HCT116 (cell line): ENCODE measurements at regions not wholly inside any gene's neighbourhood (a gene's known extent, or its start where the extent isn't known, plus 50 kb on each side); places are given as distances from the start of the nearest gene placed in this dataset.

ENCODE experiments used
- ATAC-seq: fragments of 200-7000 bp; cut with Tn5 transposase; 2 replicates; pipeline ENCODE4 v1.9.1; 2020; ENCODE audit warnings: mild to moderate bottlenecking, moderate library complexity
- BruUV-seq: library from RNA; stranded (reverse); fragments of 400-500 nt; replicated peaks from 2 replicates; lab custom pipeline; 2021; lab: Mats Ljungman, UMichigan
- CTCF ChIA-PET: fragments of 300-600 bp; sonication (Branson Sonifier 250); formaldehyde crosslinking; loops from one replicate; lab custom pipeline; 2021; ENCODE audit warnings: antibody characterized with exemption; lab: Charles Lee
- POLR2A ChIA-PET: fragments of 300-600, 350-600 bp; sonication (Branson Sonifier 250); formaldehyde crosslinking; loops from one replicate; lab custom pipeline; 2021; ENCODE audit warnings: antibody characterized with exemption; lab: Charles Lee
- RAD21 ChIA-PET, 2 experiments: fragments of 300-600 bp; sonication (Branson Sonifier 250); formaldehyde crosslinking; loops; one replicate each; lab custom pipeline; 2023; ENCODE audit warnings: low total read pairs in 2 of 2; ENCODE audit not compliant: uncharacterized antibody in 2 of 2, unreplicated experiment in 2 of 2, low non-redundant PET in 1 of 2; lab: Charles Lee
- DNase-seq: peaks from one replicate; pipeline ENCODE4 v3.0.0-alpha.2; 2010; ENCODE audit warnings: low read depth, low spot score
- H2AFZ ChIP-seq: fragments of 200-600 bp; shearing (Covaris generic), sonication (generic); 2 replicates; pipeline ENCODE4 v1.6.1; 2017; ENCODE audit warnings: low read depth, mixed run types, mixed read lengths, antibody characterized with exemption, low read length; ENCODE audit not compliant: poor library complexity, severe bottlenecking
- H3K27ac ChIP-seq: 2 replicates; pipeline ENCODE4 v1.5.1; 2012; ENCODE audit warnings: low read depth, low read length
- H3K27me3 ChIP-seq: fragments of 200-600 bp; sonication (generic); 2 replicates; pipeline ENCODE4 v1.6.1; 2016; ENCODE audit warnings: mixed run types, low read length, mixed read lengths; ENCODE audit not compliant: insufficient read depth
- H3K36me3 ChIP-seq, 2 experiments: fragments of 200-500 bp in 1 of 2; fragments of 200-600 bp in 1 of 2; sonication (Bioruptor generic) in 1 of 2; sonication (generic) in 1 of 2; 2 replicates each; pipeline versions ENCODE4 v1.5.1 to v1.6.1; 2014 to 2016; ENCODE audit warnings: low read length in 2 of 2, inconsistent platforms in 1 of 2, mixed read lengths in 1 of 2, mixed run types in 1 of 2; ENCODE audit not compliant: insufficient read depth in 2 of 2, control insufficient read depth in 1 of 2
- H3K4me1 ChIP-seq, 2 experiments: fragments of 200-600 bp in 1 of 2; sonication (generic) in 1 of 2; 2 replicates each; pipeline versions ENCODE4 v1.5.1 to v1.6.1; 2012 to 2017; ENCODE audit warnings: low read length in 2 of 2, inconsistent platforms in 1 of 2, mild to moderate bottlenecking in 1 of 2, mixed read lengths in 1 of 2, mixed run types in 1 of 2, moderate library complexity in 1 of 2; ENCODE audit not compliant: insufficient read depth in 2 of 2, control insufficient read depth in 1 of 2
- H3K4me2 ChIP-seq: fragments of 200-600 bp; sonication (generic); 2 replicates; pipeline ENCODE4 v1.6.1; 2017; ENCODE audit warnings: mixed run types, low read length, mixed read lengths
- H3K4me3 ChIP-seq, 2 experiments: fragments of 200-600 bp in 1 of 2; sonication (generic) in 1 of 2; replicated peaks in 1 of 2; 2 replicates each; pipeline ENCODE4 v1.5.1; 2011 to 2016; ENCODE audit warnings: low read length in 2 of 2, control low read depth in 1 of 2, low read depth in 1 of 2, mild to moderate bottlenecking in 1 of 2, mixed read lengths in 1 of 2, mixed run types in 1 of 2
- H3K79me2 ChIP-seq: fragments of 200-600 bp; sonication (generic); 2 replicates; pipeline ENCODE4 v1.6.1; 2017; ENCODE audit warnings: mild to moderate bottlenecking, mixed run types, low read length, moderate library complexity, mixed read lengths; ENCODE audit not compliant: insufficient read depth
- H3K9ac ChIP-seq: fragments of 200-600 bp; sonication (generic); 2 replicates; pipeline ENCODE4 v1.6.1; 2016; ENCODE audit warnings: low read length, mixed read lengths
- H3K9me2 ChIP-seq: fragments of 200-600 bp; sonication (generic), shearing (Covaris generic); 2 replicates; pipeline ENCODE4 v1.6.1; 2017; ENCODE audit warnings: mixed run types, mild to moderate bottlenecking, moderate library complexity; ENCODE audit not compliant: insufficient read depth
- H3K9me3 ChIP-seq, 2 experiments: fragments of 200-500 bp in 1 of 2; fragments of 200-600 bp in 1 of 2; sonication (Bioruptor generic) in 1 of 2; sonication (generic) in 1 of 2; 2 replicates each; pipeline ENCODE4 v1.6.1; 2014 to 2017; ENCODE audit warnings: low read length in 2 of 2, mixed read lengths in 2 of 2, inconsistent platforms in 1 of 2, low read depth in 1 of 2, mild to moderate bottlenecking in 1 of 2, mixed run types in 1 of 2, moderate library complexity in 1 of 2; ENCODE audit not compliant: control insufficient read depth in 1 of 2, insufficient read depth in 1 of 2
- H4K20me1 ChIP-seq: fragments of 200-600 bp; sonication (generic), shearing (Covaris generic); 2 replicates; pipeline ENCODE4 v1.6.1; 2017; ENCODE audit warnings: mixed run types, mild to moderate bottlenecking, moderate library complexity; ENCODE audit not compliant: insufficient read depth
- CTCF ChIP-seq, 3 experiments: fragments of 200-600 bp in 1 of 3; sonication (generic) in 1 of 3; IDR thresholded peaks in 2 of 3; conservative IDR thresholded peaks in 1 of 3; 2 replicates each; pipeline ENCODE4 v1.5.1; 2012 to 2017; ENCODE audit warnings: low read depth in 2 of 3, low read length in 2 of 3, antibody characterized with exemption in 1 of 3, borderline replicate concordance in 1 of 3, control low read depth in 1 of 3, mild to moderate bottlenecking in 1 of 3, mixed read lengths in 1 of 3, mixed run types in 1 of 3, moderate library complexity in 1 of 3; ENCODE audit not compliant: insufficient read depth in 1 of 3
- EGR1 ChIP-seq: IDR thresholded peaks from 2 replicates; pipeline ENCODE4 v1.6.1; 2012; ENCODE audit warnings: low read depth
- EZH2 ChIP-seq: fragments of 200-600 bp; sonication (generic); IDR thresholded peaks from 2 replicates; pipeline ENCODE4 v1.6.1; 2017; ENCODE audit warnings: antibody characterized with exemption, mixed run types
- POLR2AphosphoS5 ChIP-seq: IDR thresholded peaks from 2 replicates; pipeline ENCODE4 v1.6.1; 2011; ENCODE audit warnings: mild to moderate bottlenecking, low read depth, low read length, moderate library complexity
- REST ChIP-seq: IDR thresholded peaks from 2 replicates; pipeline ENCODE4 v1.6.1; 2012; ENCODE audit warnings: low read depth
- SRF ChIP-seq: IDR thresholded peaks from 2 replicates; pipeline ENCODE4 v1.6.1; 2012; ENCODE audit warnings: low read depth
- TCF7L2 ChIP-seq: IDR thresholded peaks from 2 replicates; pipeline ENCODE4 v1.7.0; 2011; ENCODE audit warnings: borderline replicate concordance, inconsistent platforms; ENCODE audit not compliant: insufficient read depth, insufficient read length; ENCODE audit errors: extremely low read depth
- ZNF274 ChIP-seq: fragments of 200-500 bp; sonication (Bioruptor generic); IDR thresholded peaks from 2 replicates; pipeline ENCODE4 v1.6.1; 2014; ENCODE audit warnings: mild to moderate bottlenecking, low read depth, low read length, inconsistent platforms
- intact Hi-C: fragments of 100-400 bp; cut with micrococcal nuclease; formaldehyde crosslinking; loops from 2 replicates; pipeline ENCODE4 v1.10.0; 2022

GRCh38 chr4:183806341-183806740 is 98.8 kb upstream of the STOX2 start:
- ChIA-PET RAD21 (no interaction called here), POLR2A (no interaction called here), CTCF (no interaction called here)
- intact Hi-C loops = no loop called here
- Histone ChIP-seq H3K4me2 (no peak overlapping the region), H3K9me3 (no peaks in the 10 kb centered on the region), H3K79me2 (no peaks in the 10 kb centered on the region), H3K36me3 (no peaks in the 10 kb centered on the region), H3K9me2 (no peaks in the 10 kb centered on the region), H3K27ac (no peak overlapping the region), H3K27me3 (no peaks in the 10 kb centered on the region), H4K20me1 (no peaks in the 10 kb centered on the region), H3K9ac (no peak overlapping the region), H3K4me3 (no peak overlapping the region), H2AFZ (no peak overlapping the region), H3K4me1 (no peaks in the 10 kb centered on the region)
- BruUV-seq = no TSS peak
- DNase-seq (no peak), ATAC-seq (no peak)
- TF ChIP-seq CTCF (IDR thresholded peaks at IDR 0.05 in 2 of 3, conservative IDR thresholded peaks at IDR 0.05 in 1 of 3; ENCODE audit: borderline replicate concordance in 1 of 3, insufficient read depth in 1 of 3, low read depth in 2 of 3, low read length in 2 of 3) (no peak), POLR2AphosphoS5 (no peak), REST (no peak), EZH2 (no peak), EGR1 (no peak), SRF (no peak), TCF7L2 (no peak), ZNF274 (no peak)
